ENCODE measurements at regions not wholly inside any gene's neighbourhood (a gene's known extent, or its start where the extent isn't known, plus 50 kb on each side); places are given as distances from the start of the nearest gene placed in this dataset.

DNA sequence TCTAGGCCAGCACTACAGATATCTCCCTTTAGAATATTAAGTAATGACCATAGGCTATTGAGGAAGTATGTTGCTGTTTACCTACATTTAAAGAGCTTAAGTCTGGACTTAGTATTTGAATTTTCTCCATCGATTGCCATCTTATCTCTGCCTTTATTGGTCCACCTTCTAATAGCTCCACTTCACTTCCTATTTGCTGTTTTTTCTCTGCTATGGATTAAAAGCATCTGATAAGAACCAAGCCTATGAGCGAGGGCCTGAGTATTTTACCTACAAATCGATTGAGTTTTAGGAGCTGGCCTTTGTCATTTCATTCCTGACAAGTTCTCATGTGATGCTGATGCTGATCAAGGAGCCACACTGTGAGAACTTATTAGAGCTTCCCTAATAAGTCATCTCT is 52.6 kb upstream of the AKAP13 start:
- Histone ChIP-seq H3K4me3 (no peak overlapping the region), H3K27ac (no peak overlapping the region), H3K36me3 (no peaks in the 10 kb centered on the region), H3K4me1 (ENCODE audit: control insufficient read depth in 1 of 2, low read depth in 2 of 2) (peaks cover 15 to 19% of the 10 kb centered on the region in 2 donors), H3K27me3 (replicated peaks; ENCODE audit: insufficient read depth) (no peaks in the 10 kb centered on the region), H3K9me3 (no peaks in the 10 kb centered on the region)
- no peak for DNase-seq (ENCODE audit: low spot score)
- ATAC-seq (ENCODE audit: insufficient number of reproducible peaks, low FRiP score, low read depth), result no peak
- TF ChIP-seq, protein P1, sequence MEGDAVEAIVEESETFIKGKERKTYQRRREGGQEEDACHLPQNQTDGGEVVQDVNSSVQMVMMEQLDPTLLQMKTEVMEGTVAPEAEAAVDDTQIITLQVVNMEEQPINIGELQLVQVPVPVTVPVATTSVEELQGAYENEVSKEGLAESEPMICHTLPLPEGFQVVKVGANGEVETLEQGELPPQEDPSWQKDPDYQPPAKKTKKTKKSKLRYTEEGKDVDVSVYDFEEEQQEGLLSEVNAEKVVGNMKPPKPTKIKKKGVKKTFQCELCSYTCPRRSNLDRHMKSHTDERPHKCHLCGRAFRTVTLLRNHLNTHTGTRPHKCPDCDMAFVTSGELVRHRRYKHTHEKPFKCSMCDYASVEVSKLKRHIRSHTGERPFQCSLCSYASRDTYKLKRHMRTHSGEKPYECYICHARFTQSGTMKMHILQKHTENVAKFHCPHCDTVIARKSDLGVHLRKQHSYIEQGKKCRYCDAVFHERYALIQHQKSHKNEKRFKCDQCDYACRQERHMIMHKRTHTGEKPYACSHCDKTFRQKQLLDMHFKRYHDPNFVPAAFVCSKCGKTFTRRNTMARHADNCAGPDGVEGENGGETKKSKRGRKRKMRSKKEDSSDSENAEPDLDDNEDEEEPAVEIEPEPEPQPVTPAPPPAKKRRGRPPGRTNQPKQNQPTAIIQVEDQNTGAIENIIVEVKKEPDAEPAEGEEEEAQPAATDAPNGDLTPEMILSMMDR (IDR thresholded peaks at IDR 0.05), result no peak

DNA sequence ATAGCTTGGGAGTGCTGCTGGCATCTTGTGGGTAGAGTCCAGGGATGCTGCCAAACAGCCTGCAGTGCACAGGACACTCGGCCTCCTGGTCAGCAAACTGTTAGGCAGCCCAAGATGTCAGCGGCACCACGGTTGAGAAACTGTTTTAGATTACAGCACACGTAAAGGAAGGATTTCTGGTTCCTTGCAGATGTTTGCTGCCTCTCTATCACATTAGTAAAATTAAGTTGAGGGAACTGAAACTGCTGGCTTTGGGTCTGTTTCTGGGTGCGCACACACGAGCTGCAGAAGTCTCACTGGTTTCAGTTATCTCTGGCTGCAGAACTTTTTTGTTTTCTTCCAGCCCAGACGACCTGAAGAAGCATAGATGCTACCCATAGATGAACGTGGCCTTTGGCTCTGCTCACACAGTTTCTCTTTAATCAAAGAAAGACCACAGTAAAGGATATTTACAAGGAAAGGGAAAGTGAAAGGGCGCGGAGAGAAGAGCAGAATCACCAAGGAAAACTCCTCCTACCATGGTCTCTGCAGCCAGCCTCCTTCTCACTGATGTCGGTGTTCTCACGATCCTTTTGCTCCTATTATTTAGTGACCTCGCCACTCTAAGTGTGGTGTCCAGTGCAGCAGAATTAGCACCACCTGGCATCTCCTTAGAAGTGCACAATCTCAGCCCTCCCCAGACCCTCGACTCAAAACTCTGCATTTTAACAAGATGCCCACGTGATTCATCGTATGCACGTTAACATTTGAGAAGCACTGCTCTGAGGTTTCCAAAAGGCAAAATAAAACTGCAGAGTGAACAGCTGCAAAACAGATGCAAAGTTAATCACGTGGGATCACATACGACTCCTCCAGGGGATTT is 50.6 kb upstream of the AKAP13 start:
- ATAC-seq (ENCODE audit: insufficient number of reproducible peaks, low FRiP score, low read depth) (no peak), DNase-seq (ENCODE audit: low spot score) (no peak)
- Histone ChIP-seq H3K4me1 (ENCODE audit: control insufficient read depth in 1 of 2, low read depth in 2 of 2) (peaks cover 15 to 19% of the 10 kb centered on the region in 2 donors), H3K9me3 (no peaks in the 10 kb centered on the region), H3K36me3 (no peaks in the 10 kb centered on the region), H3K4me3 (peak overlapping the region; percentile 75), H3K27ac (peak overlapping the region; percentile 66 to 67), H3K27me3 (replicated peaks; ENCODE audit: insufficient read depth) (no peaks in the 10 kb centered on the region)
- TF ChIP-seq, protein P1 (IDR thresholded peaks at IDR 0.05), result no peak

Data from thoracic aorta (tissue), 2 donors.